Suprapubic skin (tissue), 4 donors: ENCODE measurements at regions not wholly inside any gene's neighbourhood (a gene's known extent, or its start where the extent isn't known, plus 50 kb on each side); places are given as distances from the start of the nearest gene placed in this dataset.
"Not testable (repeated sequence)": the region's sequence is repeated elsewhere in the genome, so short reads cannot be mapped to it uniquely, and the experiment has no call there.

ENCODE experiments used
- DNase-seq, 2 donors: peaks; one replicate each; pipeline ENCODE4 v3.0.0-alpha.2; 2019; ENCODE audit warnings: low spot score in 2 of 2
- H3K27ac ChIP-seq: fragments of 200-600 bp; sonication (generic); one replicate; pipeline ENCODE4 v1.5.1; 2019
- H3K27me3 ChIP-seq: fragments of 200-600 bp; sonication (generic); one replicate; pipeline ENCODE4 v1.5.1; 2019
- H3K36me3 ChIP-seq: fragments of 200-600 bp; sonication (generic); one replicate; pipeline ENCODE4 v1.5.1; 2019
- H3K4me1 ChIP-seq: fragments of 200-600 bp; sonication (generic); one replicate; pipeline ENCODE4 v1.5.1; 2019
- H3K4me3 ChIP-seq: fragments of 200-600 bp; sonication (generic); one replicate; pipeline ENCODE4 v1.5.1; 2019; ENCODE audit warnings: mild to moderate bottlenecking
- H3K9me3 ChIP-seq: fragments of 200-600 bp; sonication (generic); one replicate; pipeline ENCODE4 v1.5.1; 2019
- WGBS: methylation state at CpG from one replicate; pipeline ENCODE4 v1.1.5; 2018; 5-methylcytosine and 5-hydroxymethylcytosine counted together

DNA sequence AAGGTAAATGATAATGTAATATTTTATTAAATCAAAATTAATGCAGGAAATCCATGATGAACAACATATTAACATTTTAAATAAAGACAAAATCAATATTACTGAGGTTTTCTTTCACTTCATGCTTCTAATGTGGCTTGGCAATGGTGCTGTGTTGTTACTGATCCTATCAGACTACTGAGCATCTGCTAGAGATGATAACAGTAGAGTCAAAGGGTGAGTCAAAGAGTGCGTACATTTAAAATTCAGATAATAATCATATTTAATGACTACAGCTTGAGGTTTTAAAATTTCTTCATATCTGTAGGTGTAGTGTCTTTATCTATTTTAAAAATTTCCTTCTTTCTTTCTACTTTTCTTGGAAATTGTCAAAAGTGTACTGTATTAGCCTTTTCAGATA is 1628.1 kb upstream of the DEFB115 start:
- not testable (repeated sequence) for DNase-seq, H3K27me3 ChIP-seq, H3K36me3 ChIP-seq, H3K9me3 ChIP-seq, H3K27ac ChIP-seq, H3K4me1 ChIP-seq, H3K4me3 ChIP-seq
- 100% methylated on average over 1 of the region's 1 CpG for WGBS
